Thyroid gland (tissue), 4 donors: ENCODE measurements at regions not wholly inside any gene's neighbourhood (a gene's known extent, or its start where the extent isn't known, plus 50 kb on each side); places are given as distances from the start of the nearest gene placed in this dataset.

Source experiments
- POLR2A ChIP-seq, 2 donors: fragments of 450-650 bp; IDR thresholded peaks; one replicate each; pipeline ENCODE4 v1.6.1; 2017; ENCODE audit warnings: antibody characterized with exemption in 2 of 2, mild to moderate bottlenecking in 2 of 2, moderate library complexity in 1 of 2
- TF ChIP-seq, protein P1 (sequence below), 6 experiments: fragments of 200-600 bp in 3 of 6; fragments of 450-650 bp in 3 of 6; sonication (generic) in 3 of 6; IDR thresholded peaks; one replicate each; pipeline ENCODE4 v1.5.1; 2016 to 2019; ENCODE audit warnings: antibody characterized with exemption in 6 of 6, mild to moderate bottlenecking in 2 of 6, inconsistent platforms in 1 of 6, moderate library complexity in 1 of 6

DNA sequence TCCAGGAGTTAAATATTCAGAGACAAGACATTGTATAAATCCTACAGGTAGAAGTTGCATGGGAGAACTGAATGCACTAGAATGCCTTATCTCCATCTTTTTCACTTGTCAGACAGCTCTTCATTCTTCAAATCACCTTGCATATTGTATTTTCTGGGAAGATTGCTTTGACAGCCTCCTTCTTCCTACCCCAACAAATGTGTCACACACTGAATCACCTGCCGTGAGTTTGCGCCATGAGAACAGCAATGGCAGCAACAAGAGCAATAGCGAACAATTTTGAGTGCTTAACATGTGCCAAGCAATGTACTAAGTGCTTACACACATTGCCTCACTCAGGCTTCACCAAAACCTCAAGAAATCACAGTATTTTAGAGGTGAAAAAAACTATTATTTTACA is 161.3 kb upstream of the REG3G start:
- TF ChIP-seq, protein P1, sequence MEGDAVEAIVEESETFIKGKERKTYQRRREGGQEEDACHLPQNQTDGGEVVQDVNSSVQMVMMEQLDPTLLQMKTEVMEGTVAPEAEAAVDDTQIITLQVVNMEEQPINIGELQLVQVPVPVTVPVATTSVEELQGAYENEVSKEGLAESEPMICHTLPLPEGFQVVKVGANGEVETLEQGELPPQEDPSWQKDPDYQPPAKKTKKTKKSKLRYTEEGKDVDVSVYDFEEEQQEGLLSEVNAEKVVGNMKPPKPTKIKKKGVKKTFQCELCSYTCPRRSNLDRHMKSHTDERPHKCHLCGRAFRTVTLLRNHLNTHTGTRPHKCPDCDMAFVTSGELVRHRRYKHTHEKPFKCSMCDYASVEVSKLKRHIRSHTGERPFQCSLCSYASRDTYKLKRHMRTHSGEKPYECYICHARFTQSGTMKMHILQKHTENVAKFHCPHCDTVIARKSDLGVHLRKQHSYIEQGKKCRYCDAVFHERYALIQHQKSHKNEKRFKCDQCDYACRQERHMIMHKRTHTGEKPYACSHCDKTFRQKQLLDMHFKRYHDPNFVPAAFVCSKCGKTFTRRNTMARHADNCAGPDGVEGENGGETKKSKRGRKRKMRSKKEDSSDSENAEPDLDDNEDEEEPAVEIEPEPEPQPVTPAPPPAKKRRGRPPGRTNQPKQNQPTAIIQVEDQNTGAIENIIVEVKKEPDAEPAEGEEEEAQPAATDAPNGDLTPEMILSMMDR (IDR thresholded peaks at IDR 0.05), result no peak
- TF ChIP-seq POLR2A (IDR thresholded peaks at IDR 0.05), result no peak
